Progenitor cell of endocrine pancreas (in vitro differentiated cells): ENCODE measurements at regions not wholly inside any gene's neighbourhood (a gene's known extent, or its start where the extent isn't known, plus 50 kb on each side); places are given as distances from the start of the nearest gene placed in this dataset.

Experiments used
- DNase-seq: peaks from one replicate; pipeline ENCODE4 v3.0.0; 2021; ENCODE audit warnings: low spot score; ENCODE audit not compliant: unreplicated experiment
- H3K27ac Mint-ChIP-seq: 2 replicates; pipeline ENCODE4 v1.8.0; 2021; ENCODE audit warnings: mild to moderate bottlenecking, moderate library complexity, mixed read lengths
- H3K27me3 Mint-ChIP-seq: 2 replicates; pipeline ENCODE4 v1.8.0; 2021; ENCODE audit warnings: mixed read lengths
- H3K36me3 Mint-ChIP-seq: 2 replicates; pipeline ENCODE4 v1.8.0; 2022; ENCODE audit warnings: mixed read lengths; ENCODE audit not compliant: insufficient read depth
- H3K4me1 Mint-ChIP-seq: 2 replicates; pipeline ENCODE4 v1.8.0; 2021; ENCODE audit warnings: low read depth, mixed read lengths
- H3K4me3 Mint-ChIP-seq: 2 replicates; pipeline ENCODE4 v1.8.0; 2021; ENCODE audit warnings: low read depth, mild to moderate bottlenecking, moderate library complexity, mixed read lengths
- H3K9me3 Mint-ChIP-seq: 2 replicates; pipeline ENCODE4 v1.8.0; 2021; ENCODE audit warnings: low read depth, mixed read lengths
- TF ChIP-seq, protein P1 (sequence below): fragments of 200-600 bp; sonication (generic); IDR thresholded peaks from one replicate; pipeline ENCODE4 v1.5.0; 2021; ENCODE audit warnings: antibody characterized with exemption, mild to moderate bottlenecking; ENCODE audit not compliant: unreplicated experiment

DNA sequence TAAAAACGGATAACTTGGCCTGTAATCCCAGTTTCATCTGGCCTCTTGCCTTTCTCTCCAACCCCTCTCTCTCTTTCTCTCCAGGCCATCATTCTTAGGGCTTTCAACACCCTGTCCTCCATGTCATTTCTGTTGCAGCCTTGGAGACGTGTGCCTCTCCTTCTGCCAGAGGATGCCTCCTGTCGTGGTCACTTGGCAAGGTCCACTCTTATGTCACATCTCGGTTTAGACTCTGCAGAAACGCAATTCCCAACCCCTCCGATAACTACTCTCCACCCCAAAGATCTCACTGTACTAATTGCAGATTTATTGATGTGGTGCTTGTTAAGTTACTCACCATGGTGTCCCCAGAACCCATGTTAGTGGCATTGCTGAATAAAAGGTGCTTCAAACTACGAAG, 787.3 kb upstream of the RBFOX1 start:
- H3K36me3 Mint-ChIP-seq: no peaks in the 10 kb centered on the region
- no peaks in the 10 kb centered on the region for H3K9me3 Mint-ChIP-seq
- H3K27me3 Mint-ChIP-seq: peaks cover 18% of the 10 kb centered on the region
- no peaks in the 10 kb centered on the region for H3K4me1 Mint-ChIP-seq
- TF ChIP-seq, protein P1, sequence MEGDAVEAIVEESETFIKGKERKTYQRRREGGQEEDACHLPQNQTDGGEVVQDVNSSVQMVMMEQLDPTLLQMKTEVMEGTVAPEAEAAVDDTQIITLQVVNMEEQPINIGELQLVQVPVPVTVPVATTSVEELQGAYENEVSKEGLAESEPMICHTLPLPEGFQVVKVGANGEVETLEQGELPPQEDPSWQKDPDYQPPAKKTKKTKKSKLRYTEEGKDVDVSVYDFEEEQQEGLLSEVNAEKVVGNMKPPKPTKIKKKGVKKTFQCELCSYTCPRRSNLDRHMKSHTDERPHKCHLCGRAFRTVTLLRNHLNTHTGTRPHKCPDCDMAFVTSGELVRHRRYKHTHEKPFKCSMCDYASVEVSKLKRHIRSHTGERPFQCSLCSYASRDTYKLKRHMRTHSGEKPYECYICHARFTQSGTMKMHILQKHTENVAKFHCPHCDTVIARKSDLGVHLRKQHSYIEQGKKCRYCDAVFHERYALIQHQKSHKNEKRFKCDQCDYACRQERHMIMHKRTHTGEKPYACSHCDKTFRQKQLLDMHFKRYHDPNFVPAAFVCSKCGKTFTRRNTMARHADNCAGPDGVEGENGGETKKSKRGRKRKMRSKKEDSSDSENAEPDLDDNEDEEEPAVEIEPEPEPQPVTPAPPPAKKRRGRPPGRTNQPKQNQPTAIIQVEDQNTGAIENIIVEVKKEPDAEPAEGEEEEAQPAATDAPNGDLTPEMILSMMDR: no peak
- no peak overlapping the region for H3K4me3 Mint-ChIP-seq
- no peak for DNase-seq
- H3K27ac Mint-ChIP-seq: no peak overlapping the region

DNA sequence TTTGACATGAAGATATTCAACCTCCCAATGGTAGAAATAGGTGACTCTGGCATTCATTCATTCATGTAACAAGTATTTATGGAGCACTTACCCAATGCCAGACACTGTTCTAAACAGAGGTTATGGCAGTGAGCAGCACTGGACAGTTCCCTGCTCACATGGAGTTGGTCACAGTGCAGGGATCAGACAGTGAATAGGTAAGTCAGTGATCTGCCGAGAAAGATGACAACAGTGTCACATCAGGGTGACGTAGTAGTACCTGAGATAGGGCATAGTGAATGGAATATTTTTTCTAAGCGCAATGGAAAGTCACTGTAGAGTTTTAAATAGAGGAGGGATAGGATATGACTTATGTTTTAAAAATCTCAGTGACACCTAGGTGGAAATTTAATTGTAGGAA, 791.4 kb upstream of the RBFOX1 start:
- DNase-seq: no peak
- Mint-ChIP-seq H3K9me3 (no peaks in the 10 kb centered on the region), H3K27ac (no peak overlapping the region), H3K4me3 (no peak overlapping the region), H3K4me1 (no peaks in the 10 kb centered on the region), H3K36me3 (no peaks in the 10 kb centered on the region), H3K27me3 (peaks cover 9% of the 10 kb centered on the region)
- TF ChIP-seq, protein P1: no peak

DNA sequence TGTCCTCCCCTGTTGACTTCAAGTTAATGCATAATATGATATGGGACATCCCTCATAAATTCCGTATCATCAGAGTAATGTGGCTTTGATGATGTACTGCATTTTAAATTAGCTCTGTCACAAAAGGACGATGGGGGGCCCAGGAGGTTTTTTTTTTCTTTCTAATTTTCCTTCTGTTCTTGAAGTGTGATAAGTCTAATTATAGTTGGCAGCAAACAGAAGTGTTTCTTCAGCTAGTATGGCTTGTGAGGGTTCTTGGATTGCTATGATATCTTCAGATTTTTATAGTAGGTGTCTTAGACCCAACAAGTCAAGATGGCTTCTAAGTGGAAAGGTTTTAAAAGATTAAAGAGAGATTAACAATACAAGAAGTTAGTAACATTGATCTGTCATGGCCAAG, 796.2 kb upstream of the RBFOX1 start:
- Mint-ChIP-seq H3K27me3 (peaks cover 16% of the 10 kb centered on the region), H3K36me3 (no peaks in the 10 kb centered on the region), H3K9me3 (no peaks in the 10 kb centered on the region), H3K27ac (no peak overlapping the region), H3K4me3 (no peak overlapping the region), H3K4me1 (no peaks in the 10 kb centered on the region)
- DNase-seq: no peak
- TF ChIP-seq, protein P1: no peak

DNA sequence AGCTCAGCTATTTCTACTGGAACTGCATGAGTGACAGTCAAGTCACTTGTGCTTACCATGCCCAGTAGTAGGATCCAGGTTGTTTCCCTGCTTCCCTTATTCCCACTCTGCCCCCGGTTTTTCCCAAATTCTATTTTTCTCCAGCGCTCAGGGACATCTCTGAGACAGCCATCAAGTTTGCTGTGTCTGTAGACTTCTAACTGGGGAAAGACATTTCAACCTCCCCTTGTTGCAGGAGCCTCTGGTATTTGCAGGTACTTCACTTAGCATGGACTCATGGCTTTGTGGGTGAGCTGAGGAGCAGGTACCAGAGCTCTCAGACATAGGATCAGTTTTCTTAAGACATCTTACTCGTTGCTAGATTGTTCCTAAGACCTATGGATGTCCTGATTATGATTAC, 801.6 kb upstream of the RBFOX1 start:
- Mint-ChIP-seq H3K4me3 (no peak overlapping the region), H3K9me3 (no peaks in the 10 kb centered on the region), H3K27me3 (peaks cover 17% of the 10 kb centered on the region), H3K36me3 (no peaks in the 10 kb centered on the region), H3K27ac (no peak overlapping the region), H3K4me1 (no peaks in the 10 kb centered on the region)
- no peak for DNase-seq
- TF ChIP-seq, protein P1: no peak

DNA sequence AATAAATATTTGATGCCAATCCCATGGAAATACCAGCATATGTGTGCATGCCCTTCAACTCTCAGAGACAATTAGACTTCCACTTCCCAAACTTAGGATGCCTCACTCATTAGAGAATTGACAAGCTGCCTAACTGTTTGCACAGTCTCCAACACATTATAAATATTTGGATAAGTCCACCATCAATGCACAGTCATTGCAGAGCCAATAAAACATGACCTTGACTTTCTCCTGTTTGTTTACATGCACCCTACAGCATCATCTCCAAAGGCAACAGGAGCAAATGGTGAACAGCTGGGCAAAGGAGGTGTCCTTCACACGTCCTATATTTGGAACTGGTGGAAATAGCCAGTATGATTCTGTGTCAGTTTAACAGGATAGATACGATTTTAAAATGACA, 804.4 kb upstream of the RBFOX1 start:
- H3K4me3 Mint-ChIP-seq: no peak overlapping the region
- no peak overlapping the region for H3K27ac Mint-ChIP-seq
- H3K4me1 Mint-ChIP-seq: no peaks in the 10 kb centered on the region
- no peaks in the 10 kb centered on the region for H3K36me3 Mint-ChIP-seq
- no peak for DNase-seq
- H3K9me3 Mint-ChIP-seq: no peaks in the 10 kb centered on the region
- TF ChIP-seq, protein P1: no peak
- peaks cover 20% of the 10 kb centered on the region for H3K27me3 Mint-ChIP-seq

DNA sequence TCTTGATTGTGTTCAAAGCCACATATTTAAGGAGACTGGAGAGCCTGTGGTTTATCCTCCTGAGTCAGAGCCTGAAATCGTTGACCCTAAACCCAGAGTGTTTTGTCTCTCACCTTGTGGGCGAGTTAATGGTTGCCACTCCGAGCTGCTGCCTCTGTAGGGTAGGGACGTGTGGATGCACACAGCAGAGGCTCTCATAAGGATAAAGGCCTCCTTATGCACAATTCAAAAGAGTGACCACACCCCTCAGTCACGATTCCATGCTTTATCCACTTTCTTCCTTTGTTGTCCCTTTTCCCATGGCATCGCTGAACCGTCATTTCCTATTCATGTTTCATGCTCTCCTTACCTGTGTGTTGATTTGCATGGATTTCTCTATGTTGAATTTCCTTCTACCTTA, 805.0 kb upstream of the RBFOX1 start:
- Mint-ChIP-seq H3K9me3 (no peaks in the 10 kb centered on the region), H3K4me3 (no peak overlapping the region), H3K4me1 (no peaks in the 10 kb centered on the region), H3K27me3 (peaks cover 17% of the 10 kb centered on the region), H3K27ac (no peak overlapping the region), H3K36me3 (no peaks in the 10 kb centered on the region)
- TF ChIP-seq, protein P1: no peak
- no peak for DNase-seq
